Vagina (tissue), 2 donors: ENCODE measurements at regions not wholly inside any gene's neighbourhood (a gene's known extent, or its start where the extent isn't known, plus 50 kb on each side); places are given as distances from the start of the nearest gene placed in this dataset.

Experiments used
- DNase-seq, 2 donors: peaks; one replicate each; pipeline ENCODE4 v3.0.0-alpha.2; 2017; ENCODE audit errors: extremely low spot score in 2 of 2
- H3K27ac ChIP-seq: fragments of 200-600 bp; sonication (generic); one replicate; pipeline ENCODE4 v1.5.1; 2019
- H3K27me3 ChIP-seq: fragments of 200-600 bp; sonication (generic); one replicate; pipeline ENCODE4 v1.5.1; 2019
- H3K36me3 ChIP-seq, 2 donors: fragments of 200-600 bp; sonication (generic); one replicate each; pipeline ENCODE4 v1.5.1; 2017 to 2019
- H3K4me1 ChIP-seq: fragments of 200-600 bp; sonication (generic); one replicate; pipeline ENCODE4 v1.5.1; 2019
- H3K4me3 ChIP-seq, 2 donors: fragments of 200-600 bp; sonication (generic); 1 replicate in 1 of 2; 2 replicates in 1 of 2; pipeline ENCODE4 v1.5.1; 2016 to 2019
- H3K9me3 ChIP-seq: fragments of 200-600 bp; sonication (generic); one replicate; pipeline ENCODE4 v1.5.1; 2019
- POLR2A ChIP-seq, 2 donors: fragments of 450-650 bp; IDR thresholded peaks; one replicate each; pipeline ENCODE4 v1.6.1; 2017; ENCODE audit warnings: antibody characterized with exemption in 2 of 2, mild to moderate bottlenecking in 2 of 2, moderate library complexity in 2 of 2
- POLR2AphosphoS5 ChIP-seq, 2 donors: sonication (generic); formaldehyde crosslinking; IDR thresholded peaks; one replicate each; pipeline ENCODE4 v1.9.0; 2017; ENCODE audit warnings: antibody characterized with exemption in 2 of 2, mild to moderate bottlenecking in 2 of 2, low read depth in 1 of 2; ENCODE audit not compliant: insufficient read depth in 1 of 2
- intact Hi-C: fragments of 100-400 bp; cut with DNase I; formaldehyde crosslinking; loops from one replicate; pipeline ENCODE4 v1.15.1; 2023
- TF ChIP-seq, protein P1 (sequence below), 3 experiments: fragments of 450-650 bp in 2 of 3; fragments of 200-600 bp in 1 of 3; sonication (generic) in 1 of 3; IDR thresholded peaks; one replicate each; pipeline ENCODE4 v1.5.1; 2017 to 2019; ENCODE audit warnings: antibody characterized with exemption in 3 of 3, mild to moderate bottlenecking in 2 of 3, moderate library complexity in 2 of 3

DNA sequence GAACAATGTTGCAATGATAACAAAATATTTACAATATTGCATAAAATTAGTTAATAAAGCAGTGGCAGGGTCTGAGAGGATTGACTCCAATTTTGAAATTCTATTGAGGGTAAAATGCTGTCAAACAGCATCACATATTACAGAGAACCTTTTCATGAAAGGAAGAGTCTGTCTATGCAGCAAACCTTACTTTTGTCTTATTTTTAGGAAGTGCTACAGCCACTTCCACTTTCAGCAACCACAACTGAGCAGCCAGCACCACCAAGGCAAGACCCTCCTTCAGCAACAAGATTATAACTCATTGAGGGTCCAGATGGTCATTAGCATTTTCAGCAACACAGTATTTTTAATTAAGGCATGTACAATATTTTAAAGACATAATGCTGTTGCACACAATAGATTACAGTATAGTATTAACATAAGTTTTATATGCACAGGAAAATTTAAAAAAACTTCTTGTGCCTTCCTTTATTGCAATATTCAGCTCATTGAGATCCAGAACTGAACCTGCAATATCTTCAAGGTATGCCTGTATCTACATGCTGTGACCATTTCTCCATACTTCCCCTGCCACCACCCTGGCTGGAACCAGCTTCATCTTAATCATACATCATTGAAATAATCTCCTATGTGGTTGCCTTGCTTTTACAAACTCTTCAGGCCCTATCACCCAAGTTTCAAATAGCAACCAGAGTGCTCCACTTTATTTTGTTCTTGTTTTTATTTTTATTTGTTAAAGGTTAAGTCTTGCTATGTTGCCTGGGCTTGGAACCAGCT, 711.2 kb downstream of the KCNA4 start:
- H3K9me3 ChIP-seq: no peaks in the 10 kb centered on the region
- intact Hi-C loops: no loop called here
- TF ChIP-seq POLR2AphosphoS5 (IDR thresholded peaks at IDR 0.05; ENCODE audit: insufficient read depth in 1 of 2, low read depth in 1 of 2): no peak
- TF ChIP-seq POLR2A (IDR thresholded peaks at IDR 0.05): no peak
- TF ChIP-seq, protein P1, sequence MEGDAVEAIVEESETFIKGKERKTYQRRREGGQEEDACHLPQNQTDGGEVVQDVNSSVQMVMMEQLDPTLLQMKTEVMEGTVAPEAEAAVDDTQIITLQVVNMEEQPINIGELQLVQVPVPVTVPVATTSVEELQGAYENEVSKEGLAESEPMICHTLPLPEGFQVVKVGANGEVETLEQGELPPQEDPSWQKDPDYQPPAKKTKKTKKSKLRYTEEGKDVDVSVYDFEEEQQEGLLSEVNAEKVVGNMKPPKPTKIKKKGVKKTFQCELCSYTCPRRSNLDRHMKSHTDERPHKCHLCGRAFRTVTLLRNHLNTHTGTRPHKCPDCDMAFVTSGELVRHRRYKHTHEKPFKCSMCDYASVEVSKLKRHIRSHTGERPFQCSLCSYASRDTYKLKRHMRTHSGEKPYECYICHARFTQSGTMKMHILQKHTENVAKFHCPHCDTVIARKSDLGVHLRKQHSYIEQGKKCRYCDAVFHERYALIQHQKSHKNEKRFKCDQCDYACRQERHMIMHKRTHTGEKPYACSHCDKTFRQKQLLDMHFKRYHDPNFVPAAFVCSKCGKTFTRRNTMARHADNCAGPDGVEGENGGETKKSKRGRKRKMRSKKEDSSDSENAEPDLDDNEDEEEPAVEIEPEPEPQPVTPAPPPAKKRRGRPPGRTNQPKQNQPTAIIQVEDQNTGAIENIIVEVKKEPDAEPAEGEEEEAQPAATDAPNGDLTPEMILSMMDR (IDR thresholded peaks at IDR 0.05): no peak
- H3K27me3 ChIP-seq: no peaks in the 10 kb centered on the region
- no peak overlapping the region for H3K27ac ChIP-seq
- no peaks in the 10 kb centered on the region for H3K4me1 ChIP-seq
- no peak overlapping the region for H3K4me3 ChIP-seq
- H3K36me3 ChIP-seq: no peaks in the 10 kb centered on the region
- no peak for DNase-seq

DNA sequence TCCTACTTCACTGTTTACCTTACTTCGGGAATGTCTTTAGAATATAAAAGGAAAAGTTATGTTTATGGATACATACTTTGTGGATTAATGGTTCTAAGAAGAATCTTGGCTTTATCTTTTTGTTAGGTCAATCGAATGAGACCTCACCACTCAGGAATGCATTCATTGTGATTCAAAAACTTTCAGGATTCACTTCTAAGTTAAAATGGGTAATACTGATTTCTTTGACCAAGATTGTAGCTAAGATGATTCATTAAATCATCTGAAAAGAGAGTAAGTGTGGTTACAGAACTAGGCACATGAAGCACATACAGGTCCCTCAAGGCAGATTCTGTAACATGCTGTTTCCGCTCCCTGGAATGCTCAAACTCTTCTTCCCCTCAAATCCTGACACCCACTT, 716.4 kb downstream of the KCNA4 start:
- H3K36me3 ChIP-seq: no peaks in the 10 kb centered on the region
- no peaks in the 10 kb centered on the region for H3K4me1 ChIP-seq
- no peak overlapping the region for H3K4me3 ChIP-seq
- DNase-seq: no peak
- no peak for TF ChIP-seq POLR2A (IDR thresholded peaks at IDR 0.05)
- TF ChIP-seq POLR2AphosphoS5 (IDR thresholded peaks at IDR 0.05; ENCODE audit: insufficient read depth in 1 of 2, low read depth in 1 of 2): no peak
- TF ChIP-seq, protein P1 (IDR thresholded peaks at IDR 0.05): no peak
- H3K27ac ChIP-seq: no peak overlapping the region
- intact Hi-C loops: no loop called here
- H3K9me3 ChIP-seq: no peaks in the 10 kb centered on the region
- H3K27me3 ChIP-seq: no peaks in the 10 kb centered on the region

DNA sequence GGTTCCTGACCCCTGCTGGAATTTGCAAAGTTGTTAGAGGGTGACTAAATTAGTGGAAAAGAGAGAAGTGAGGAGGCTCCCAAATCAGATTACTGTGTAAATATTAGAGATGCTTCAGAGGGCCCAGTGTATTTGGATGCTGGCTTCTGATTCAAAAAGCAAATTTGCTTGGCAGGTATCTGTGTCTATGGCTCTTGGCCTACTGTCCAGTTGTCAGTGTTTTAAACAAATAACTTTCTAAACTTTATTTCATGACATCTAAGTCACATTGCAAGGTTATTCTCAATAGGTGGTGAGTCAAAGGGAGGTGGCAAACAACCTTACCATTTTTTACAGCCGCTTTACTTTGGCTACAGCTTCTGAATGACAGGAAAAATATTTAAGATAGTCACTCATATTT, 720.1 kb downstream of the KCNA4 start:
- no peak for TF ChIP-seq POLR2AphosphoS5 (IDR thresholded peaks at IDR 0.05; ENCODE audit: insufficient read depth in 1 of 2, low read depth in 1 of 2)
- TF ChIP-seq, protein P1 (IDR thresholded peaks at IDR 0.05): no peak
- TF ChIP-seq POLR2A (IDR thresholded peaks at IDR 0.05): no peak
- no peaks in the 10 kb centered on the region for H3K9me3 ChIP-seq
- H3K27ac ChIP-seq: no peak overlapping the region
- no peaks in the 10 kb centered on the region for H3K4me1 ChIP-seq
- DNase-seq: no peak
- intact Hi-C loops: no loop called here
- H3K4me3 ChIP-seq: no peak overlapping the region
- no peaks in the 10 kb centered on the region for H3K36me3 ChIP-seq
- H3K27me3 ChIP-seq: no peaks in the 10 kb centered on the region

GRCh38 chr11:29293825-29294224, 723.0 kb downstream of the KCNA4 start:
- no peaks in the 10 kb centered on the region for H3K36me3 ChIP-seq
- H3K4me1 ChIP-seq: no peaks in the 10 kb centered on the region
- no peak overlapping the region for H3K4me3 ChIP-seq
- TF ChIP-seq POLR2A (IDR thresholded peaks at IDR 0.05) (no peak), POLR2AphosphoS5 (IDR thresholded peaks at IDR 0.05; ENCODE audit: insufficient read depth in 1 of 2, low read depth in 1 of 2) (no peak)
- TF ChIP-seq, protein P1 (IDR thresholded peaks at IDR 0.05): no peak
- H3K27ac ChIP-seq: no peak overlapping the region
- no peaks in the 10 kb centered on the region for H3K27me3 ChIP-seq
- no peak for DNase-seq
- intact Hi-C loops: no loop called here
- no peaks in the 10 kb centered on the region for H3K9me3 ChIP-seq

GRCh38 chr11:29282088-29282487, 734.7 kb downstream of the KCNA4 start:
- Histone ChIP-seq H3K4me1 (no peaks in the 10 kb centered on the region), H3K27me3 (no peaks in the 10 kb centered on the region), H3K9me3 (no peaks in the 10 kb centered on the region), H3K4me3 (no peak overlapping the region), H3K36me3 (no peaks in the 10 kb centered on the region), H3K27ac (no peak overlapping the region)
- DNase-seq: no peak
- intact Hi-C loops: no loop called here
- TF ChIP-seq, protein P1 (IDR thresholded peaks at IDR 0.05): no peak
